HepG2 (cell line): ENCODE measurements at regions not wholly inside any gene's neighbourhood (a gene's known extent, or its start where the extent isn't known, plus 50 kb on each side); places are given as distances from the start of the nearest gene placed in this dataset.

Experiments
- ATAC-seq: fragments of 200-7000 bp; cut with Tn5 transposase; 3 replicates; pipeline ENCODE4 v1.9.1; 2020; ENCODE audit warnings: mild to moderate bottlenecking, moderate library complexity
- BruUV-seq: library from RNA; stranded (reverse); fragments of 400-500 nt; replicated peaks from 2 replicates; lab custom pipeline; 2021; lab: Mats Ljungman, UMichigan
- CTCF ChIA-PET: fragments of 300-600 bp; formaldehyde crosslinking; extraction: SDS; loops from one replicate; lab custom pipeline; 2021; ENCODE audit warnings: low total read pairs, inconsistent platforms, low intra/inter-chr PET ratio; lab: Yijun Ruan, JAX
- POLR2A ChIA-PET: fragments of 350-600 bp; sonication (Branson Sonifier 250); formaldehyde crosslinking; loops from one replicate; lab custom pipeline; 2020; ENCODE audit warnings: antibody characterized with exemption, inconsistent platforms; lab: Yijun Ruan, JAX
- DNase-seq: peaks from one replicate; pipeline ENCODE4 v3.0.0-alpha.2; 2015; ENCODE audit warnings: low spot score
- FAIRE-seq: peaks from 3 replicates; lab custom pipeline; 2011; peaks lifted over from hg19 to GRCh38; lab: Jason Lieb, UNC
- H2AFZ ChIP-seq: one replicate; pipeline ENCODE4 v1.6.1; 2011; ENCODE audit warnings: low read length, inconsistent platforms
- H3K27ac ChIP-seq: fragments of 300-600 bp; 3 replicates; pipeline ENCODE4 v1.8.0; 2011; ENCODE audit warnings: mixed run types, mild to moderate bottlenecking, mixed read lengths, low read length, inconsistent platforms; ENCODE audit not compliant: insufficient read depth; ENCODE audit errors: extremely low read length
- H3K27me3 ChIP-seq, 2 experiments: fragments of 200-600 bp in 1 of 2; 2 replicates in 1 of 2; 3 replicates in 1 of 2; pipeline versions ENCODE4 v1.6.0 to v1.8.0; 2011; ENCODE audit warnings: low read length in 2 of 2, mild to moderate bottlenecking in 2 of 2, moderate library complexity in 2 of 2, inconsistent platforms in 1 of 2; ENCODE audit not compliant: insufficient read depth in 2 of 2, control insufficient read depth in 1 of 2
- H3K36me3 ChIP-seq, 2 experiments: fragments of 200-600 bp in 1 of 2; replicated peaks in 1 of 2; 2 replicates in 1 of 2; 3 replicates in 1 of 2; pipeline versions ENCODE4 v1.5.1 to v1.8.0; 2011; ENCODE audit warnings: low read length in 2 of 2, inconsistent platforms in 1 of 2; ENCODE audit not compliant: insufficient read depth in 2 of 2, control insufficient read depth in 1 of 2
- H3K4me1 ChIP-seq: 2 replicates; pipeline ENCODE4 v1.5.1; 2012; ENCODE audit warnings: low read length, inconsistent platforms; ENCODE audit not compliant: insufficient read depth
- H3K4me2 ChIP-seq: 2 replicates; pipeline ENCODE4 v1.6.0; 2011; ENCODE audit warnings: low read depth, low read length, inconsistent platforms
- H3K4me3 ChIP-seq, 3 experiments: fragments of 200-600 bp in 1 of 3; sonication (generic), shearing (Covaris generic) in 1 of 3; replicated peaks in 1 of 3; 2 replicates each; pipeline ENCODE4 v1.5.1; 2011 to 2016; ENCODE audit warnings: low read length in 3 of 3, inconsistent platforms in 2 of 3, low read depth in 2 of 3, mild to moderate bottlenecking in 2 of 3, control low read depth in 1 of 3, mixed read lengths in 1 of 3; ENCODE audit not compliant: insufficient read depth in 1 of 3
- H3K79me2 ChIP-seq: one replicate; pipeline ENCODE4 v1.6.1; 2011; ENCODE audit warnings: low read length, inconsistent platforms; ENCODE audit not compliant: insufficient read depth
- H3K9ac ChIP-seq: 2 replicates; pipeline ENCODE4 v1.6.0; 2011; ENCODE audit warnings: mild to moderate bottlenecking, low read depth, low read length, inconsistent platforms; ENCODE audit not compliant: insufficient read depth
- H3K9me3 ChIP-seq: 2 replicates; pipeline ENCODE4 v1.5.1; 2012; ENCODE audit warnings: mild to moderate bottlenecking, low read length
- H4K20me1 ChIP-seq: 2 replicates; pipeline ENCODE4 v1.6.0; 2011; ENCODE audit warnings: inconsistent platforms, mild to moderate bottlenecking, low read length, moderate library complexity; ENCODE audit not compliant: insufficient read depth
- AHDC1 ChIP-seq: sonication (generic); formaldehyde crosslinking; IDR thresholded peaks from 2 replicates; pipeline ENCODE4 v1.5.1; 2020; ENCODE audit warnings: mild to moderate bottlenecking, missing genetic modification reagents, borderline replicate concordance
- HHEX ChIP-seq: IDR thresholded peaks from 2 replicates; pipeline ENCODE4 v1.6.1; 2016; ENCODE audit warnings: control low read depth
- KDM2A ChIP-seq: sonication (generic); formaldehyde crosslinking; IDR thresholded peaks from 2 replicates; pipeline ENCODE4 v1.4.0; 2020; ENCODE audit warnings: low read depth, missing genetic modification reagents, borderline replicate concordance
- RBM22 ChIP-seq: fragments of 200-400 bp; formaldehyde crosslinking; optimal IDR thresholded peaks from 2 replicates; pipeline ENCODE3; 2017; ENCODE audit warnings: mild to moderate bottlenecking, low read length, moderate library complexity
- TERF1 ChIP-seq: sonication (generic); formaldehyde crosslinking; IDR thresholded peaks from 2 replicates; pipeline ENCODE4 v1.8.0; 2022; ENCODE audit warnings: mild to moderate bottlenecking, missing genetic modification reagents, moderate library complexity
- ZHX1 ChIP-seq: sonication (generic); formaldehyde crosslinking; IDR thresholded peaks from 2 replicates; pipeline ENCODE4 v1.8.1; 2022; ENCODE audit warnings: low read depth, mild to moderate bottlenecking, missing genetic modification reagents
- ZNF136 ChIP-seq: sonication (generic); formaldehyde crosslinking; IDR thresholded peaks from 2 replicates; pipeline ENCODE4 v1.8.1; 2022; ENCODE audit warnings: low read depth, mild to moderate bottlenecking, moderate library complexity, missing genetic modification reagents
- ZNF230 ChIP-seq: sonication (generic); formaldehyde crosslinking; IDR thresholded peaks from 2 replicates; pipeline ENCODE4 v1.4.0; 2020; ENCODE audit warnings: mild to moderate bottlenecking, missing genetic modification reagents
- ZNF24 ChIP-seq: fragments of 450-650 bp; IDR thresholded peaks from 2 replicates; pipeline ENCODE4 v1.6.1; 2017; ENCODE audit warnings: antibody characterized with exemption, mild to moderate bottlenecking
- ZNF281 ChIP-seq: sonication (generic); formaldehyde crosslinking; IDR thresholded peaks from 2 replicates; pipeline ENCODE4 v1.4.0; 2020; ENCODE audit warnings: missing genetic modification reagents, borderline replicate concordance
- ZNF329 ChIP-seq: sonication (generic); formaldehyde crosslinking; IDR thresholded peaks from 2 replicates; pipeline ENCODE4 v1.9.0; 2021; ENCODE audit warnings: low read depth, mild to moderate bottlenecking, missing genetic modification reagents
- ZNF501 ChIP-seq: sonication (generic); formaldehyde crosslinking; IDR thresholded peaks from 2 replicates; pipeline ENCODE4 v1.5.1; 2020; ENCODE audit warnings: mild to moderate bottlenecking, moderate library complexity, missing genetic modification reagents
- ZSCAN21 ChIP-seq: sonication (generic); formaldehyde crosslinking; IDR thresholded peaks from 2 replicates; pipeline ENCODE4 v1.8.0; 2022; ENCODE audit warnings: mild to moderate bottlenecking, missing genetic modification reagents, moderate library complexity, borderline replicate concordance
- WGBS: methylation state at CpG from one replicate; pipeline ENCODE4 v1.1.6; 2017; ENCODE audit warnings: low lambda C conversion rate; 5-methylcytosine and 5-hydroxymethylcytosine counted together
- in situ Hi-C: cut with HindIII; loops from 2 replicates; pipeline ENCODE4 v1.10.0; 2017; ENCODE audit warnings: low pct_unique_long_range_greater_than_20kb; ENCODE audit not compliant: extremely low pct_ligation_motif_present
- intact Hi-C: fragments of 100-400 bp; cut with micrococcal nuclease; formaldehyde crosslinking; loops from one replicate; pipeline ENCODE4 v1.10.0; 2022; ENCODE audit not compliant: unreplicated experiment

- ChIA-PET POLR2A (no interaction called here), CTCF (no interaction called here)
- DNase-seq (no peak), ATAC-seq (no peak), FAIRE-seq (no peak)
- Histone ChIP-seq H3K4me3 (no peak overlapping the region), H2AFZ (no peak overlapping the region), H4K20me1 (no peaks in the 10 kb centered on the region), H3K4me2 (no peak overlapping the region), H3K9ac (no peak overlapping the region), H3K79me2 (no peaks in the 10 kb centered on the region), H3K9me3 (no peaks in the 10 kb centered on the region), H3K27me3 (no peaks in the 10 kb centered on the region), H3K36me3 (no peaks in the 10 kb centered on the region), H3K27ac (no peak overlapping the region), H3K4me1 (no peaks in the 10 kb centered on the region)
- 4% methylated on average over 1 of the region's 1 CpG for WGBS
- BruUV-seq: no TSS peak
- intact Hi-C loops (no loop called here), in situ Hi-C loops (no loop called here)
- TF ChIP-seq HHEX (CRISPR knock-in tag) (no peak), ZSCAN21 (no peak), KDM2A (CRISPR knock-in tag) (no peak), ZNF281 (CRISPR knock-in tag) (no peak), ZHX1 (no peak), ZNF329 (no peak), ZNF24 (no peak), AHDC1 (no peak), TERF1 (no peak), ZNF230 (CRISPR knock-in tag) (no peak), ZNF136 (CRISPR knock-in tag) (no peak), ZNF501 (CRISPR knock-in tag) (no peak), RBM22 (no peak)
Measured at GRCh38 chr3:153633407-153633806, 471.4 kb downstream of the RAP2B start.
